ENCODE measurements at regions not wholly inside any gene's neighbourhood (a gene's known extent, or its start where the extent isn't known, plus 50 kb on each side); places are given as distances from the start of the nearest gene placed in this dataset.

GRCh38 chr3:17939157-17939556 lies 196.7 kb upstream of the TBC1D5 start:
- Histone ChIP-seq H3K27ac (no peak overlapping the region), H3K36me3 (replicated peaks) (no peaks in the 10 kb centered on the region), H3K27me3 (replicated peaks) (no peaks in the 10 kb centered on the region), H3K4me3 (ENCODE audit: low read depth, low read length) (no peak overlapping the region)
- no peak for TF ChIP-seq CTCF (IDR thresholded peaks at IDR 0.05; ENCODE audit: low read depth, low read length, missing control alignments)
- in situ Hi-C loops (cut with HindIII; ENCODE audit: low pct_ligation_motif_present, low sequenced_read_pairs): no loop called here
- DNase-seq: no peak

GRCh38 chr3:17938313-17938712 lies 195.9 kb upstream of the TBC1D5 start:
- H3K36me3 ChIP-seq (replicated peaks): no peaks in the 10 kb centered on the region
- H3K4me3 ChIP-seq (ENCODE audit: low read depth, low read length): no peak overlapping the region
- no peak for DNase-seq
- no peak for TF ChIP-seq CTCF (IDR thresholded peaks at IDR 0.05; ENCODE audit: low read depth, low read length, missing control alignments)
- in situ Hi-C loops (cut with HindIII; ENCODE audit: low pct_ligation_motif_present, low sequenced_read_pairs): no loop called here
- H3K27me3 ChIP-seq (replicated peaks): no peaks in the 10 kb centered on the region
- no peak overlapping the region for H3K27ac ChIP-seq

- Histone ChIP-seq H3K27ac (no peak overlapping the region), H3K4me3 (ENCODE audit: low read depth, low read length) (no peak overlapping the region), H3K27me3 (replicated peaks) (no peaks in the 10 kb centered on the region), H3K36me3 (replicated peaks) (no peaks in the 10 kb centered on the region)
- in situ Hi-C loops (cut with HindIII; ENCODE audit: low pct_ligation_motif_present, low sequenced_read_pairs): no loop called here
- no peak for DNase-seq
- no peak for TF ChIP-seq CTCF (IDR thresholded peaks at IDR 0.05; ENCODE audit: low read depth, low read length, missing control alignments)
These were observed 194.5 kb upstream of the TBC1D5 start for GRCh38 chr3:17936736-17937480.

- TF ChIP-seq CTCF (IDR thresholded peaks at IDR 0.05; ENCODE audit: low read depth, low read length, missing control alignments): no peak
- no peak for DNase-seq
- Histone ChIP-seq H3K27ac (no peak overlapping the region), H3K36me3 (replicated peaks) (no peaks in the 10 kb centered on the region), H3K4me3 (ENCODE audit: low read depth, low read length) (no peak overlapping the region), H3K27me3 (replicated peaks) (no peaks in the 10 kb centered on the region)
- in situ Hi-C loops (cut with HindIII; ENCODE audit: low pct_ligation_motif_present, low sequenced_read_pairs): no loop called here
These were observed 192.8 kb upstream of the TBC1D5 start for GRCh38 chr3:17935222-17935621.

- no peak overlapping the region for H3K4me3 ChIP-seq (ENCODE audit: low read depth, low read length)
These were observed 189.8 kb upstream of the TBC1D5 start for GRCh38 chr3:17932136-17932771.

More at GRCh38 chr3:17932136-17932771, 189.8 kb upstream of the TBC1D5 start:
- Histone ChIP-seq H3K36me3 (replicated peaks) (no peaks in the 10 kb centered on the region), H3K27ac (no peak overlapping the region), H3K27me3 (replicated peaks) (no peaks in the 10 kb centered on the region)
- no peak for TF ChIP-seq CTCF (IDR thresholded peaks at IDR 0.05; ENCODE audit: low read depth, low read length, missing control alignments)
- no peak for DNase-seq
- in situ Hi-C loops (cut with HindIII; ENCODE audit: low pct_ligation_motif_present, low sequenced_read_pairs): no loop called here

Data from brain microvascular endothelial cell (primary cell).